ENCODE measurements at regions not wholly inside any gene's neighbourhood (a gene's known extent, or its start where the extent isn't known, plus 50 kb on each side); places are given as distances from the start of the nearest gene placed in this dataset.

DNA sequence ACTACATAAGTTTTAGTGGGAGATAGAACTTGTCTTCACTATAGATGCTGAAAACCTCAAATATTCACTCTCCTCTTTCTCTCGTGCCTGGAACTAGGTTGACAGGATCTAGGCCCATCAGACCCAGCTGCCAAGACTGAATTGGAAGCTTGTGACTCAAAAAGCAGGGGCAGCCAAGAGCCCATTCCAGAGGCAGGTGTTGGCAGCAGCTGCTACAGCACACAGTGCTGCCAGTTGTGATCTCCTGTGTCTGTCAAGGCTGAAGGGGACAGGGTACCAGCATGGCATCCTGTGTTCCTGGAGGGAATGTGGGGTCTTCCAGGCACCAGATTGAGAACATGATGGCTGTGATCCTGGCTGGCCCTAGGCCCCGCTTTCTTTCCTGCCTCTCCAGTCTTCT, 92.5 kb upstream of the MB21D2 start:
- no peak for DNase-seq (ENCODE audit: low read depth)
- no peak overlapping the region for H3K4me3 ChIP-seq (ENCODE audit: low read depth, low read length)
- TF ChIP-seq, protein P1, sequence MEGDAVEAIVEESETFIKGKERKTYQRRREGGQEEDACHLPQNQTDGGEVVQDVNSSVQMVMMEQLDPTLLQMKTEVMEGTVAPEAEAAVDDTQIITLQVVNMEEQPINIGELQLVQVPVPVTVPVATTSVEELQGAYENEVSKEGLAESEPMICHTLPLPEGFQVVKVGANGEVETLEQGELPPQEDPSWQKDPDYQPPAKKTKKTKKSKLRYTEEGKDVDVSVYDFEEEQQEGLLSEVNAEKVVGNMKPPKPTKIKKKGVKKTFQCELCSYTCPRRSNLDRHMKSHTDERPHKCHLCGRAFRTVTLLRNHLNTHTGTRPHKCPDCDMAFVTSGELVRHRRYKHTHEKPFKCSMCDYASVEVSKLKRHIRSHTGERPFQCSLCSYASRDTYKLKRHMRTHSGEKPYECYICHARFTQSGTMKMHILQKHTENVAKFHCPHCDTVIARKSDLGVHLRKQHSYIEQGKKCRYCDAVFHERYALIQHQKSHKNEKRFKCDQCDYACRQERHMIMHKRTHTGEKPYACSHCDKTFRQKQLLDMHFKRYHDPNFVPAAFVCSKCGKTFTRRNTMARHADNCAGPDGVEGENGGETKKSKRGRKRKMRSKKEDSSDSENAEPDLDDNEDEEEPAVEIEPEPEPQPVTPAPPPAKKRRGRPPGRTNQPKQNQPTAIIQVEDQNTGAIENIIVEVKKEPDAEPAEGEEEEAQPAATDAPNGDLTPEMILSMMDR (IDR thresholded peaks at IDR 0.05; ENCODE audit: low read depth, low read length, missing control alignments) = no peak

DNA sequence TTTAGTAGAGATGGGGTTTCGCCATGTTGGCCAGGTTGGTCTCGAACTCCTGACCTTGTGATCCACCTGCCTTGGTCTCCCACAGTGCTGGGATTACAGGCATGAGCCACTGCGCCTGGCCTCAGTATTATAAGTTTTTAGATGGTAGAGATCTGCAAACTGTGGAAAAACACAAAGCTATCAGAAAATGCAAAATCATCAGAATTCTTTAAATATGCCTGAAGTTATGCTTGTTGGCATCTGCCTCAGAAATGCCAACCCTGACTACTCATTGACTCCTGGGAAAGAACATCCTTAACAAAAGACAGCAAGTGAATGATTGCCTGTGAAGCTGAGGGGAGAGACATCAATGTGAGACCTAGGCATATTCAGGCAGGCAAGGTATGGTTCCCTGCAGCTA, 94.3 kb upstream of the MB21D2 start:
- no peak for DNase-seq (ENCODE audit: low read depth)
- H3K4me3 ChIP-seq (ENCODE audit: low read depth, low read length) = no peak overlapping the region
- TF ChIP-seq, protein P1 (IDR thresholded peaks at IDR 0.05; ENCODE audit: low read depth, low read length, missing control alignments) = no peak

DNA sequence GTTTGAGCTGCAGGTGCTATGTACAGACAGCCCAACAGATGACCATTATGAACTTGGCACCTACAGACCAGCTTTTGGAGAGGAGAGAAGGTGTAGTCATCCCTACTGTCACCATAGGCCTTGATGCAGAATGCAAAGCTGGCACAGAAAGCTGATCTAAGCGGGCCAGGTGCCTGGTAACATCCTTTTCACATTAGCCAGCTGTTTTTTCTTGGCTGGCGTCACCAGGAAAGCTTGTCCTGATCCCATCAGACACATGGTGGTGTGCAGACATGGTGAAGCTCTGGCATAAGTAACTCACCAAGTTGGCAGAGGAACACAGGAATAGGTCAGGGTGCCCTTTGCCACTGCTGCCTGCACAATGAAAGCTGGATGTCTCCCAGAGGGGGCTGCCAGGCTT, 97.2 kb upstream of the MB21D2 start:
- H3K4me3 ChIP-seq (ENCODE audit: low read depth, low read length) = no peak overlapping the region
- DNase-seq (ENCODE audit: low read depth) = no peak
- TF ChIP-seq, protein P1 (IDR thresholded peaks at IDR 0.05; ENCODE audit: low read depth, low read length, missing control alignments) = no peak

DNA sequence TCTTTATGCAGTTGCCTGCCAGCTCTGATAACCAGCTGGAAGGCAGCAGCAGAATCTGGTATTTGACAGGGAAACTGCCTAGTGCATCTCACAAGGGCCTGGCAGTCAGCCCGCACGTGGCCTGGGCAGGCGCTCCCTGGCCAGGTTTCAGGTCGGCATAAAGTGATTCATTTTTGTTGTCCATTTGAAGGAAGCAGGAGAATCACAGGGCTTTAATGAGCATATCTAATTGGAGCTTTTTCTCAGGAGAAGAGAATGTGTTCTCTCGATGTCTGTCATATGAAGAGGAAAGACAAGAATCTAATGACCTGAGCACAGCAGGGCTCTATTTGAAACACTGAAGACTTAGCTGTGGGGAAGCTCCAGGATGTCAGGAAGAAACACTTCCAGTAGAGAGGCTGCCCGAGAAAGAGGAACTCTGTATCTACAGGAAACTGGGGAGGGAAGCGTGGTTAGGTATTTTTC, 98.8 kb upstream of the MB21D2 start:
- TF ChIP-seq, protein P1 (IDR thresholded peaks at IDR 0.05; ENCODE audit: low read depth, low read length, missing control alignments) = no peak
- DNase-seq (ENCODE audit: low read depth) = no peak
- H3K4me3 ChIP-seq (ENCODE audit: low read depth, low read length) = no peak overlapping the region

DNA sequence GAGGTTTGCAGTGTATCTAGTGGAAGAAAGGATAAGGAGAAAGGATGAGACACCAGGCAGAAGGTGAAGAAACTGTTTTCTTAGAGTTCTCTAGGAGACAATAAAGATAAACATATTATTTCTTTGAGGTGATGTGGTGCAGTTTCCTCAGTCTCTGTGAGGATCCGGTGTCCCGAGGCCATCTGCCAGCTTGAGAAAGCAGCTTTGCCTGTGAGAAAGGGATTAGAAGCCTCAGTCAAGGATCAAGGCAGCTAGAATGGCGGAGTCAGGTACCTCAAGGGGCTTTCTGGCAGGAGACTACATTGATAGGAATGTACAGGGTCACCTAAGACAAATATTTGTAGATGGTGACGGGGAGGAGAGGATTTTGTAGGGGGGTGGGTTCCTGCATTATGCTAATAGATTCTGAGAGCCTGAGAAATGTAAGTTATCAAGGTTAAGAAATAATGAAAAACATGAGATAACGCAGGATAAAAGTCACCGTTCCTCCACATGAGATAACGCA, 103.9 kb upstream of the MB21D2 start:
- TF ChIP-seq, protein P1 (IDR thresholded peaks at IDR 0.05; ENCODE audit: low read depth, low read length, missing control alignments) = no peak
- no peak for DNase-seq (ENCODE audit: low read depth)
- H3K4me3 ChIP-seq (ENCODE audit: low read depth, low read length) = no peak overlapping the region

DNA sequence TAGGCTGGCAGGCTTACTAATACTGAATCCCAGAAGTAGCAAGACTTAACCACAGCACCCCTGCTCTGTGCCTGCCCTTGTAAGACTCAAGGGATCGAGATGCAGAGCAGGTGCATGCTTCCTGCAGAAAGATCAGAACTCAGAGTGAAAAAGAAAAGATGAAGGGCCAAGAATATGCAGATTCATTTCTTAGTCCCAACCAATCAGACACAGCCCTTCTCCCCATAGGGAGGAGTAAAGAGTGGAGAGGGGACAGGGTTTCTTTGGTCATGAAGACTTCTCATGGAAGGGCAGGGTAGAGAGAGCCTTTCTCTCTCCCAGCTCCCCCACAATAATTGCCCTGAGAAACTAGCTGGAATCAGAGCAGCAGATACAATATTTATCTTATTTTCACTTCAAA, 105.6 kb upstream of the MB21D2 start:
- no peak for DNase-seq (ENCODE audit: low read depth)
- H3K4me3 ChIP-seq (ENCODE audit: low read depth, low read length) = no peak overlapping the region
- TF ChIP-seq, protein P1 (IDR thresholded peaks at IDR 0.05; ENCODE audit: low read depth, low read length, missing control alignments) = no peak

DNA sequence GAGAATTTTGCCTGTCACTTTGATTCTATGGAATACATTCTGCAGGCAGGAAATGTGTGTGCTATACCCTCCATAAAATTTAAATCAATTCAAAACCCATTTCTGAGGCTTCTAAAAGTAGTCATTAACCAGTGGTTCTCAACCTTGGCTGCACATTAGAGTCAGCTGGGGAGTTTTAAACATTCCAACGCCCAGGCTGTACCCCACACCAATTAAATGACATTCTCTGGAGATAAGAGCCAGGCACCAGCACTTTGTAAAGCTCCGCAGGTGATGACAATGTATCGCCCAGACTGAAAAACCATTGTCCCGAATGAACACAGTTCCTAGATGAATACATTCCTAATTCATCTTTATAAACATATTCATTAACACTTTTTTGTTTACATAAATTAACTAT, 110.6 kb upstream of the MB21D2 start:
- DNase-seq (ENCODE audit: low read depth) = no peak
- TF ChIP-seq, protein P1 (IDR thresholded peaks at IDR 0.05; ENCODE audit: low read depth, low read length, missing control alignments) = no peak
- H3K4me3 ChIP-seq (ENCODE audit: low read depth, low read length) = no peak overlapping the region
